ENCODE measurements at regions not wholly inside any gene's neighbourhood (a gene's known extent, or its start where the extent isn't known, plus 50 kb on each side); places are given as distances from the start of the nearest gene placed in this dataset.

GRCh38 chr10:123458933-123459332 lies 207.2 kb upstream of the GPR26 start:
- intact Hi-C loops (cut with DNase I), result no loop called here
- TF ChIP-seq CTCF (IDR thresholded peaks at IDR 0.05) (no peak), POLR2A (IDR thresholded peaks at IDR 0.05) (no peak)

GRCh38 chr10:123459371-123460091 lies 206.6 kb upstream of the GPR26 start:
- DNase-seq, result no peak
- TF ChIP-seq CTCF (IDR thresholded peaks at IDR 0.05) (no peak), POLR2A (IDR thresholded peaks at IDR 0.05) (no peak)

More at GRCh38 chr10:123458933-123459332, 207.2 kb upstream of the GPR26 start:
- Histone ChIP-seq H3K9me3 (no peaks in the 10 kb centered on the region), H3K27ac (no peak overlapping the region), H3K27me3 (peaks cover 0 to 10% (median 0%) of the 10 kb centered on the region in 4 donors), H3K4me3 (no peak overlapping the region), H3K4me1 (no peaks in the 10 kb centered on the region), H3K36me3 (no peaks in the 10 kb centered on the region)
- DNase-seq, result no peak
- 62 to 69% methylated on average over 5 of the region's 5 CpGs for whole genome bisulfite sequencing, 2 donors

GRCh38 chr10:123462246-123462645 lies 203.9 kb upstream of the GPR26 start:
- Histone ChIP-seq H3K4me1 (no peaks in the 10 kb centered on the region), H3K27me3 (peaks cover 0 to 5% (median 0%) of the 10 kb centered on the region in 4 donors), H3K4me3 (no peak overlapping the region), H3K27ac (no peak overlapping the region), H3K36me3 (no peaks in the 10 kb centered on the region), H3K9me3 (no peaks in the 10 kb centered on the region)
- no peak for TF ChIP-seq CTCF (IDR thresholded peaks at IDR 0.05)
- DNase-seq, result no peak
- intact Hi-C loops (cut with DNase I), result no loop called here
- 71 to 78% methylated on average over 8 of the region's 8 CpGs for WGBS, 2 donors

More at GRCh38 chr10:123459371-123460091, 206.6 kb upstream of the GPR26 start:
- no peaks in the 10 kb centered on the region for H3K36me3 ChIP-seq
- no peak overlapping the region for H3K4me3 ChIP-seq
- no peaks in the 10 kb centered on the region for H3K4me1 ChIP-seq
- peaks cover 0 to 10% (median 0%) of the 10 kb centered on the region in 4 donors for H3K27me3 ChIP-seq
- WGBS, 2 donors, result 54 to 64% methylated on average over 3 to 5 of the region's 7 CpGs
- intact Hi-C loops (cut with DNase I), result no loop called here
- no peaks in the 10 kb centered on the region for H3K9me3 ChIP-seq
- no peak overlapping the region for H3K27ac ChIP-seq

- no peak overlapping the region for H3K27ac ChIP-seq
- 73 to 80% methylated on average over 4 of the region's 4 CpGs for WGBS, 2 donors
- DNase-seq, result no peak
- no peaks in the 10 kb centered on the region for H3K9me3 ChIP-seq
- peaks cover 0 to 4% (median 0%) of the 10 kb centered on the region in 4 donors for H3K27me3 ChIP-seq
- no peak for TF ChIP-seq POLR2A (IDR thresholded peaks at IDR 0.05)
- no peak for TF ChIP-seq CTCF (IDR thresholded peaks at IDR 0.05)
- H3K4me3 ChIP-seq, result no peak overlapping the region
- no peaks in the 10 kb centered on the region for H3K4me1 ChIP-seq
- H3K36me3 ChIP-seq, result no peaks in the 10 kb centered on the region
- intact Hi-C loops (cut with DNase I), result no loop called here
These were observed 203.4 kb upstream of the GPR26 start for GRCh38 chr10:123462756-123463155.

- DNase-seq, result no peak
- intact Hi-C loops (cut with DNase I), result no loop called here
- peaks cover 0 to 4% (median 0%) of the 10 kb centered on the region in 4 donors for H3K27me3 ChIP-seq
- H3K4me1 ChIP-seq, result no peaks in the 10 kb centered on the region
- no peak overlapping the region for H3K4me3 ChIP-seq
- TF ChIP-seq CTCF (IDR thresholded peaks at IDR 0.05), result no peak
- TF ChIP-seq POLR2A (IDR thresholded peaks at IDR 0.05), result no peak
- H3K36me3 ChIP-seq, result no peaks in the 10 kb centered on the region
- WGBS, 2 donors, result 37% methylated on average over 3 of the region's 3 CpGs
- no peak overlapping the region for H3K27ac ChIP-seq
- no peaks in the 10 kb centered on the region for H3K9me3 ChIP-seq
These were observed 203.0 kb upstream of the GPR26 start for GRCh38 chr10:123463181-123463580.

Data from esophagus squamous epithelium (tissue), 5 donors.